PFSK-1 (cell line): ENCODE measurements at regions not wholly inside any gene's neighbourhood (a gene's known extent, or its start where the extent isn't known, plus 50 kb on each side); places are given as distances from the start of the nearest gene placed in this dataset.

Experiments
- FOXP2 ChIP-seq: optimal IDR thresholded peaks from 2 replicates; pipeline ENCODE3; 2011; ENCODE audit warnings: borderline replicate concordance, control low read depth, inconsistent platforms; ENCODE audit not compliant: insufficient read depth; ENCODE audit errors: extremely low read length, extremely low read depth
- POLR2AphosphoS5 ChIP-seq: IDR thresholded peaks from 2 replicates; pipeline ENCODE4 v1.6.1; 2012; ENCODE audit warnings: low read depth, mild to moderate bottlenecking, control low read depth, low read length, moderate library complexity
- SIN3A ChIP-seq: IDR thresholded peaks from 2 replicates; pipeline ENCODE4 v1.6.1; 2012; ENCODE audit warnings: mild to moderate bottlenecking, low read length, moderate library complexity, borderline replicate concordance; ENCODE audit not compliant: insufficient read depth
- TAF1 ChIP-seq: IDR thresholded peaks from 2 replicates; pipeline ENCODE4 v1.6.1; 2012; ENCODE audit warnings: low read length, control low read depth, borderline replicate concordance; ENCODE audit not compliant: insufficient read depth
- TF ChIP-seq, protein P1 (sequence below), 2 experiments: IDR thresholded peaks; 2 replicates each; pipeline versions ENCODE4 v1.6.1 to v1.8.0; 2011 to 2012; ENCODE audit warnings: low read depth in 2 of 2, low read length in 2 of 2, control low read depth in 1 of 2, inconsistent platforms in 1 of 2, mild to moderate bottlenecking in 1 of 2, moderate library complexity in 1 of 2; ENCODE audit not compliant: insufficient read depth in 1 of 2

GRCh38 chr2:128613351-128613750 is 294.7 kb upstream of the HS6ST1 start:
- TF ChIP-seq, protein P1, sequence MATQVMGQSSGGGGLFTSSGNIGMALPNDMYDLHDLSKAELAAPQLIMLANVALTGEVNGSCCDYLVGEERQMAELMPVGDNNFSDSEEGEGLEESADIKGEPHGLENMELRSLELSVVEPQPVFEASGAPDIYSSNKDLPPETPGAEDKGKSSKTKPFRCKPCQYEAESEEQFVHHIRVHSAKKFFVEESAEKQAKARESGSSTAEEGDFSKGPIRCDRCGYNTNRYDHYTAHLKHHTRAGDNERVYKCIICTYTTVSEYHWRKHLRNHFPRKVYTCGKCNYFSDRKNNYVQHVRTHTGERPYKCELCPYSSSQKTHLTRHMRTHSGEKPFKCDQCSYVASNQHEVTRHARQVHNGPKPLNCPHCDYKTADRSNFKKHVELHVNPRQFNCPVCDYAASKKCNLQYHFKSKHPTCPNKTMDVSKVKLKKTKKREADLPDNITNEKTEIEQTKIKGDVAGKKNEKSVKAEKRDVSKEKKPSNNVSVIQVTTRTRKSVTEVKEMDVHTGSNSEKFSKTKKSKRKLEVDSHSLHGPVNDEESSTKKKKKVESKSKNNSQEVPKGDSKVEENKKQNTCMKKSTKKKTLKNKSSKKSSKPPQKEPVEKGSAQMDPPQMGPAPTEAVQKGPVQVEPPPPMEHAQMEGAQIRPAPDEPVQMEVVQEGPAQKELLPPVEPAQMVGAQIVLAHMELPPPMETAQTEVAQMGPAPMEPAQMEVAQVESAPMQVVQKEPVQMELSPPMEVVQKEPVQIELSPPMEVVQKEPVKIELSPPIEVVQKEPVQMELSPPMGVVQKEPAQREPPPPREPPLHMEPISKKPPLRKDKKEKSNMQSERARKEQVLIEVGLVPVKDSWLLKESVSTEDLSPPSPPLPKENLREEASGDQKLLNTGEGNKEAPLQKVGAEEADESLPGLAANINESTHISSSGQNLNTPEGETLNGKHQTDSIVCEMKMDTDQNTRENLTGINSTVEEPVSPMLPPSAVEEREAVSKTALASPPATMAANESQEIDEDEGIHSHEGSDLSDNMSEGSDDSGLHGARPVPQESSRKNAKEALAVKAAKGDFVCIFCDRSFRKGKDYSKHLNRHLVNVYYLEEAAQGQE (IDR thresholded peaks at IDR 0.05; ENCODE audit: insufficient read depth in 1 of 2, low read depth in 2 of 2, low read length in 2 of 2) = no peak
- TF ChIP-seq POLR2AphosphoS5 (no peak), FOXP2 (no peak), SIN3A (no peak), TAF1 (no peak)

- TF ChIP-seq, protein P1 (IDR thresholded peaks at IDR 0.05; ENCODE audit: insufficient read depth in 1 of 2, low read depth in 2 of 2, low read length in 2 of 2) = no peak
- TF ChIP-seq TAF1 (no peak), POLR2AphosphoS5 (no peak), SIN3A (no peak), FOXP2 (no peak)
Measured at GRCh38 chr2:128613876-128614275, 295.2 kb upstream of the HS6ST1 start.

GRCh38 chr2:128615571-128615970 is 296.9 kb upstream of the HS6ST1 start:
- no peak for TF ChIP-seq POLR2AphosphoS5

DNA sequence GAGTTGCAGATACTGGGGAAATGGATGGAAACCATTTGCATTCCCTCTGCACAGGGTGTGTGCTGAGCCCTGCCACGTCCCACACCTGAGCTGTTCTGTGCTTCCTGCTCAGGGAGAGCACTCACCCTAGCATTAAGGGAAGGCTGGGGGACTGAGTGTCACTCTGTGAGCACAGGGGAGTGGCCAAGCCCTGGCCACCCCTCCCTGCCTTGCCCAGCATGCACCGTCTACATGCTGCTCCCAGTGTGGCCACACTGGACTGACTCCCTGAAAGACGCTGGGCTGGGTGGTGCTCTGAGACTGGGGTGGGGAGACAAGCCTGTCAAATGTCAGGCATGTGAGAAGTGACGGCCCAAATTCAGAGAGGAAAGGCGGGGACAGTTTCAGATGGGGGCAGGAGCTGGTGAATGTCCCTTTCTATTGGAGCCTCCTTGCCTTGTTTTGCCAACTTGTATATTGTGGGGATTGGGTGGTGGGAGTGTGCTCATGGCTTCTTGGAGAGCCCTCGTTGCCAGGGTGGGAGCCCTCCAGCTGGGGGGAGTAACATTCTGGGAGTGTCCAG is 298.4 kb upstream of the HS6ST1 start:
- TF ChIP-seq, protein P1 (IDR thresholded peaks at IDR 0.05; ENCODE audit: insufficient read depth in 1 of 2, low read depth in 2 of 2, low read length in 2 of 2) = no peak
- no peak for TF ChIP-seq POLR2AphosphoS5
- no peak for TF ChIP-seq FOXP2
- TF ChIP-seq TAF1 = no peak
- no peak for TF ChIP-seq SIN3A

DNA sequence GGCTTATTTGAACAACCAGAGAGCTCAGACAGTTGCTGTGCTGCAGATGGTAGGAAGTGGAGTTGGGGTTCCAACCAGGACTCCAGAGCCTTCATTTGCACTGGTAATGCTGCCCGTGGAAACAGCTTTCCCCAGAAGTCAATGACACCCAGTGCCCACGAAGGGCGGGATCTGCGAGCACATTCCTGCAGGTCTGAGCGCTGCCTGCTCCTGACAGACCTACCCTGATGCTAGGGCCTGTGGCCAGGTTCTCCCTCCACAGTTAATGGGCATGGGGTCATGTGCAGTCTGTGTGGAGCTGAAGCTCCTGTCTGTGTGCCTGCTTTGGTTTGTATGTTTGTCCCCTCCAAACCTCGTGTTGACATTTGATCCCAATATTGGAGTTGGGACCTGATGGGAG is 299.0 kb upstream of the HS6ST1 start:
- no peak for TF ChIP-seq SIN3A
- TF ChIP-seq TAF1 = no peak
- no peak for TF ChIP-seq POLR2AphosphoS5
- TF ChIP-seq, protein P1 (IDR thresholded peaks at IDR 0.05; ENCODE audit: insufficient read depth in 1 of 2, low read depth in 2 of 2, low read length in 2 of 2) = no peak
- no peak for TF ChIP-seq FOXP2
